H9 (cell line): ENCODE measurements at regions not wholly inside any gene's neighbourhood (a gene's known extent, or its start where the extent isn't known, plus 50 kb on each side); places are given as distances from the start of the nearest gene placed in this dataset.

Source experiments
- DNase-seq: peaks from one replicate; pipeline ENCODE4 v3.0.0-alpha.2; 2017
- H2AFZ ChIP-seq: one replicate; pipeline ENCODE4 v1.6.1; 2013; ENCODE audit warnings: mild to moderate bottlenecking, low read length, control low read depth, moderate library complexity
- H2AK5ac ChIP-seq: 2 replicates; pipeline ENCODE4 v1.6.1; 2013; ENCODE audit warnings: low read length, control low read depth, mixed read lengths; ENCODE audit not compliant: insufficient read length
- H2BK120ac ChIP-seq: one replicate; pipeline ENCODE4 v1.6.1; 2013; ENCODE audit warnings: low read depth, mild to moderate bottlenecking, low read length, control low read depth, inconsistent platforms; ENCODE audit not compliant: poor library complexity, severe bottlenecking
- H2BK12ac ChIP-seq: 2 replicates; pipeline ENCODE4 v1.6.1; 2013; ENCODE audit warnings: low read length, control low read depth, mixed read lengths, low read depth; ENCODE audit not compliant: insufficient read length
- H2BK15ac ChIP-seq: 2 replicates; pipeline ENCODE4 v1.6.1; 2013; ENCODE audit warnings: low read depth, low read length, control low read depth
- H2BK20ac ChIP-seq: one replicate; pipeline ENCODE4 v1.6.1; 2013; ENCODE audit warnings: low read depth, mild to moderate bottlenecking, low read length, control low read depth, inconsistent platforms; ENCODE audit not compliant: poor library complexity, severe bottlenecking
- H2BK5ac ChIP-seq: 2 replicates; pipeline ENCODE4 v1.6.1; 2013; ENCODE audit warnings: low read length, control low read depth, mixed read lengths; ENCODE audit not compliant: insufficient read length
- H3K14ac ChIP-seq: 2 replicates; pipeline ENCODE4 v1.6.1; 2013; ENCODE audit warnings: low read length, control low read depth; ENCODE audit not compliant: insufficient read depth
- H3K18ac ChIP-seq: 2 replicates; pipeline ENCODE4 v1.6.1; 2013; ENCODE audit warnings: low read depth, mild to moderate bottlenecking, mixed read lengths, low read length, control low read depth; ENCODE audit not compliant: insufficient read length
- H3K23ac ChIP-seq: 2 replicates; pipeline ENCODE4 v1.6.1; 2013; ENCODE audit warnings: low read length, control low read depth, mixed read lengths, low read depth; ENCODE audit not compliant: insufficient read length
- H3K23me2 ChIP-seq: 2 replicates; pipeline ENCODE4 v1.6.1; 2013; ENCODE audit warnings: low read depth, mild to moderate bottlenecking, mixed read lengths, low read length, control low read depth; ENCODE audit not compliant: insufficient read length, poor library complexity, severe bottlenecking
- H3K27ac ChIP-seq: 2 replicates; pipeline ENCODE4 v1.5.1; 2013; ENCODE audit warnings: low read length, control low read depth, mixed read lengths, low read depth; ENCODE audit not compliant: insufficient read length
- H3K27me3 ChIP-seq: 2 replicates; pipeline ENCODE4 v1.6.1; 2013; ENCODE audit warnings: low read length, control low read depth, inconsistent platforms; ENCODE audit not compliant: insufficient read depth
- H3K4ac ChIP-seq: 2 replicates; pipeline ENCODE4 v1.6.1; 2013; ENCODE audit warnings: low read depth, mild to moderate bottlenecking, control low read depth, inconsistent platforms, low read length, moderate library complexity
- H3K4me1 ChIP-seq: 2 replicates; pipeline ENCODE4 v1.6.1; 2013; ENCODE audit warnings: low read length, control low read depth, inconsistent platforms; ENCODE audit not compliant: insufficient read depth
- H3K4me2 ChIP-seq: 2 replicates; pipeline ENCODE4 v1.6.1; 2013; ENCODE audit warnings: low read length, control low read depth, mixed read lengths; ENCODE audit not compliant: insufficient read length, insufficient read depth
- H3K56ac ChIP-seq: 2 replicates; pipeline ENCODE4 v1.6.1; 2013; ENCODE audit warnings: low read depth, mild to moderate bottlenecking, mixed read lengths, low read length, control low read depth; ENCODE audit not compliant: insufficient read length
- H3K79me1 ChIP-seq: 2 replicates; pipeline ENCODE4 v1.6.1; 2013; ENCODE audit warnings: low read depth, mild to moderate bottlenecking, moderate library complexity, low read length, control low read depth, inconsistent platforms; ENCODE audit not compliant: insufficient read depth, poor library complexity, severe bottlenecking
- H3K79me2 ChIP-seq: 2 replicates; pipeline ENCODE4 v1.6.1; 2013; ENCODE audit warnings: low read length, control low read depth, inconsistent platforms; ENCODE audit not compliant: insufficient read depth
- H3K9ac ChIP-seq: 2 replicates; pipeline ENCODE4 v1.6.1; 2013; ENCODE audit warnings: low read length, control low read depth, mixed read lengths; ENCODE audit not compliant: insufficient read length; ENCODE audit errors: extremely low read depth
- H3K9me3 ChIP-seq: one replicate; pipeline ENCODE4 v1.6.1; 2013; ENCODE audit warnings: low read depth, low read length, inconsistent platforms; ENCODE audit not compliant: control insufficient read depth
- H3T11ph ChIP-seq: one replicate; pipeline ENCODE4 v1.6.1; 2013; ENCODE audit warnings: mild to moderate bottlenecking, low read length, control low read depth, inconsistent platforms
- H4K20me1 ChIP-seq: one replicate; pipeline ENCODE4 v1.6.1; 2013; ENCODE audit not compliant: control insufficient read depth, insufficient read length, insufficient read depth
- H4K5ac ChIP-seq: 2 replicates; pipeline ENCODE4 v1.6.1; 2013; ENCODE audit warnings: low read depth, mild to moderate bottlenecking, mixed read lengths, low read length, control low read depth; ENCODE audit not compliant: insufficient read length
- H4K8ac ChIP-seq: replicated peaks from 2 replicates; pipeline ENCODE4 v1.6.1; 2013; ENCODE audit warnings: low read length, control low read depth, mixed read lengths, low read depth; ENCODE audit not compliant: insufficient read length
- H4K91ac ChIP-seq: 2 replicates; pipeline ENCODE4 v1.6.1; 2013; ENCODE audit warnings: low read depth, mild to moderate bottlenecking, moderate library complexity, mixed read lengths, low read length, control low read depth; ENCODE audit not compliant: insufficient read length
- H3K27ac Mint-ChIP-seq, 3 experiments: 2 replicates in 2 of 3; 3 replicates in 1 of 3; pipeline ENCODE4 v1.8.0; 2020 to 2021; ENCODE audit warnings: mixed read lengths in 3 of 3, mild to moderate bottlenecking in 1 of 3, moderate library complexity in 1 of 3
- H3K27me3 Mint-ChIP-seq: 2 replicates; pipeline ENCODE4 v1.8.0; 2021; ENCODE audit warnings: low read depth, mild to moderate bottlenecking, moderate library complexity, mixed read lengths
- H3K36me3 Mint-ChIP-seq, 3 experiments: 2 replicates in 2 of 3; 3 replicates in 1 of 3; pipeline ENCODE4 v1.8.0; 2020 to 2021; ENCODE audit warnings: low read depth in 3 of 3, mixed read lengths in 3 of 3; ENCODE audit not compliant: insufficient read depth in 1 of 3
- H3K4me1 Mint-ChIP-seq, 2 experiments: 2 replicates each; pipeline ENCODE4 v1.8.0; 2020; ENCODE audit warnings: mixed read lengths in 2 of 2
- H3K4me3 Mint-ChIP-seq, 2 experiments: 2 replicates in 1 of 2; 3 replicates in 1 of 2; pipeline ENCODE4 v1.8.0; 2020 to 2021; ENCODE audit warnings: mild to moderate bottlenecking in 2 of 2, mixed read lengths in 2 of 2, moderate library complexity in 1 of 2
- H3K9me3 Mint-ChIP-seq, 2 experiments: 2 replicates in 1 of 2; 3 replicates in 1 of 2; pipeline ENCODE4 v1.8.0; 2020; ENCODE audit warnings: mild to moderate bottlenecking in 2 of 2, mixed read lengths in 2 of 2, moderate library complexity in 1 of 2
- CTCF ChIP-seq: fragments of 200-600 bp; sonication (generic); conservative IDR thresholded peaks from 3 replicates; pipeline ENCODE4 v1.8.0; 2021; ENCODE audit warnings: antibody characterized with exemption, mild to moderate bottlenecking
- WGBS: extraction: QIAGEN DNeasy Blood & Tissue Kit; methylation state at CpG from one replicate; pipeline ENCODE4 v1.1.7; 2013; ENCODE audit warnings: missing lambda C conversion rate, low lambda C conversion rate, mixed read lengths; ENCODE audit not compliant: insufficient read length; ENCODE audit errors: extremely low coverage; 5-methylcytosine and 5-hydroxymethylcytosine counted together

GRCh38 chr17:33870936-33871335 lies 384.1 kb upstream of the CCL2 start:
- Mint-ChIP-seq H3K4me1 (no peaks in the 10 kb centered on the region), H3K9me3 (peaks cover 4% of the 10 kb centered on the region in 2 experiments; a peak in 3 of 5 replicates), H3K27me3 (no peaks in the 10 kb centered on the region), H3K27ac (no peak overlapping the region), H3K4me3 (no peak overlapping the region), H3K36me3 (no peaks in the 10 kb centered on the region; a peak in 2 of 7 replicates)
- WGBS, result no CpG with 5 or more reads among the region's 3 CpGs
- H2AK5ac ChIP-seq, result no peak overlapping the region
- H3K14ac ChIP-seq, result no peak overlapping the region
- no peak for TF ChIP-seq CTCF
- H3K79me2 ChIP-seq, result no peaks in the 10 kb centered on the region
- H2BK20ac ChIP-seq, result no peak overlapping the region
- H3T11ph ChIP-seq, result no peak overlapping the region
- no peak overlapping the region for H4K5ac ChIP-seq
- no peak overlapping the region for H2BK15ac ChIP-seq
- H3K27ac ChIP-seq, result no peak overlapping the region
- H4K91ac ChIP-seq, result no peak overlapping the region
- no peaks in the 10 kb centered on the region for H4K20me1 ChIP-seq
- H3K79me1 ChIP-seq, result no peaks in the 10 kb centered on the region
- H3K9ac ChIP-seq, result no peak overlapping the region
- H2BK5ac ChIP-seq, result no peak overlapping the region
- H3K18ac ChIP-seq, result no peak overlapping the region
- H3K4me1 ChIP-seq, result no peaks in the 10 kb centered on the region
- H3K27me3 ChIP-seq, result no peaks in the 10 kb centered on the region
- no peak overlapping the region for H3K4ac ChIP-seq
- no peak overlapping the region for H2BK12ac ChIP-seq
- no peak overlapping the region for H3K56ac ChIP-seq
- no peaks in the 10 kb centered on the region for H3K23me2 ChIP-seq
- H2AFZ ChIP-seq, result no peak overlapping the region
- no peaks in the 10 kb centered on the region for H3K9me3 ChIP-seq
- no peak overlapping the region for H2BK120ac ChIP-seq
- no peak overlapping the region for H4K8ac ChIP-seq
- no peak overlapping the region for H3K23ac ChIP-seq
- no peak for DNase-seq
- no peak overlapping the region for H3K4me2 ChIP-seq
